ENCODE measurements at regions not wholly inside any gene's neighbourhood (a gene's known extent, or its start where the extent isn't known, plus 50 kb on each side); places are given as distances from the start of the nearest gene placed in this dataset.

DNA sequence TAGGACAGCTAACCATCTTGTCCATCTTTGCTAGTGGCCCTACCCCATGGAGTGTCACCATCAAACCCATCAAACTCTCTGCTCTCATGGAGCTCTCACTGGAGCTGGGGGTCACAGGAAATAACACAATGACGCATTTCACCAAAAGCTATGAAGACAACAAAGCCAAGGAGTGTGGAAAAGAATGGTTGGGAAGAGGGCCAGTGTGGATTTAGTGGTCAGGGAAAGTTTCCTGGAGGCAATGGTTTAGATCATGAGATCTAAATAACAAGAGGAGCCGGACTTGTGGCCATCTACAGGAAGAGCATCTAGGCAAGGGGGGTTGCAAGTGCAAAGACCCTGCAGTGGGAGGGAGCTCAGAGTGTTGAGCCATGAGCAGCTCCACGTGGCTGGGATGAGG, 189.5 kb downstream of the BMP7 start:
- TF ChIP-seq, protein P1, sequence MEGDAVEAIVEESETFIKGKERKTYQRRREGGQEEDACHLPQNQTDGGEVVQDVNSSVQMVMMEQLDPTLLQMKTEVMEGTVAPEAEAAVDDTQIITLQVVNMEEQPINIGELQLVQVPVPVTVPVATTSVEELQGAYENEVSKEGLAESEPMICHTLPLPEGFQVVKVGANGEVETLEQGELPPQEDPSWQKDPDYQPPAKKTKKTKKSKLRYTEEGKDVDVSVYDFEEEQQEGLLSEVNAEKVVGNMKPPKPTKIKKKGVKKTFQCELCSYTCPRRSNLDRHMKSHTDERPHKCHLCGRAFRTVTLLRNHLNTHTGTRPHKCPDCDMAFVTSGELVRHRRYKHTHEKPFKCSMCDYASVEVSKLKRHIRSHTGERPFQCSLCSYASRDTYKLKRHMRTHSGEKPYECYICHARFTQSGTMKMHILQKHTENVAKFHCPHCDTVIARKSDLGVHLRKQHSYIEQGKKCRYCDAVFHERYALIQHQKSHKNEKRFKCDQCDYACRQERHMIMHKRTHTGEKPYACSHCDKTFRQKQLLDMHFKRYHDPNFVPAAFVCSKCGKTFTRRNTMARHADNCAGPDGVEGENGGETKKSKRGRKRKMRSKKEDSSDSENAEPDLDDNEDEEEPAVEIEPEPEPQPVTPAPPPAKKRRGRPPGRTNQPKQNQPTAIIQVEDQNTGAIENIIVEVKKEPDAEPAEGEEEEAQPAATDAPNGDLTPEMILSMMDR (IDR thresholded peaks at IDR 0.05; ENCODE audit: poor library complexity): no peak
- TF ChIP-seq EZH2phosphoT487 (IDR thresholded peaks at IDR 0.05; ENCODE audit: low read depth, severe bottlenecking, unreplicated experiment): no peak
- TF ChIP-seq EZH2 (IDR thresholded peaks at IDR 0.05; ENCODE audit: borderline replicate concordance): no peak
